ENCODE measurements at regions not wholly inside any gene's neighbourhood (a gene's known extent, or its start where the extent isn't known, plus 50 kb on each side); places are given as distances from the start of the nearest gene placed in this dataset.

- Mint-ChIP-seq H3K9me3 (no peaks in the 10 kb centered on the region), H3K27ac (no peak overlapping the region), H3K36me3 (ENCODE audit: low read depth) (no peaks in the 10 kb centered on the region), H3K4me1 (ENCODE audit: low read depth) (no peaks in the 10 kb centered on the region), H3K4me3 (no peak overlapping the region), H3K27me3 (no peaks in the 10 kb centered on the region)
- ATAC-seq (ENCODE audit: poor library complexity) = no peak
- peaks cover 0 to 3% of the 10 kb centered on the region in 2 experiments for H3K9me3 ChIP-seq (ENCODE audit: control insufficient read depth in 1 of 2, insufficient read depth in 1 of 2, low read length in 2 of 2)
- H3K4me1 ChIP-seq (ENCODE audit: insufficient read depth, low read length) = no peaks in the 10 kb centered on the region
- ChIA-PET CTCF (no interaction called here), POLR2A (no interaction called here)
- no peak for DNase-seq
- no peaks in the 10 kb centered on the region for H3K36me3 ChIP-seq (ENCODE audit: insufficient read depth, low read length)
- no peaks in the 10 kb centered on the region for H3K27me3 ChIP-seq (ENCODE audit: control insufficient read depth in 1 of 2, insufficient read depth in 2 of 2, low read length in 2 of 2)
- no peak overlapping the region for H3K27ac ChIP-seq (ENCODE audit: low read depth in 1 of 2, low read length in 2 of 2)
- H3K4me3 ChIP-seq (ENCODE audit: low read length) = no peak overlapping the region
- TF ChIP-seq CTCF (IDR thresholded peaks at IDR 0.05) = no peak
- intact Hi-C loops (cut with DNase I, micrococcal nuclease) = no loop called here
Observed at GRCh38 chr2:221346411-221346810, 225.7 kb downstream of the EPHA4 start.

- CTCF ChIA-PET = no interaction called here
- no peaks in the 10 kb centered on the region for H3K4me1 Mint-ChIP-seq (ENCODE audit: low read depth)
- no peaks in the 10 kb centered on the region for H3K27me3 ChIP-seq (ENCODE audit: control insufficient read depth in 1 of 2, insufficient read depth in 2 of 2, low read length in 2 of 2)
Observed at GRCh38 chr2:221347471-221347870, 224.6 kb downstream of the EPHA4 start.

GRCh38 chr2:221350616-221351015, 221.5 kb downstream of the EPHA4 start:
- ChIA-PET CTCF (no interaction called here), POLR2A (no interaction called here)
- H3K4me3 ChIP-seq (ENCODE audit: low read length) = no peak overlapping the region
- no peaks in the 10 kb centered on the region for H3K9me3 Mint-ChIP-seq
- no peak overlapping the region for H3K27ac Mint-ChIP-seq
- DNase-seq (no peak), ATAC-seq (ENCODE audit: poor library complexity) (no peak)
- peaks cover 6% of the 10 kb centered on the region for H3K27me3 Mint-ChIP-seq
- no peaks in the 10 kb centered on the region for H3K4me1 ChIP-seq (ENCODE audit: insufficient read depth, low read length)
- H3K27me3 ChIP-seq (ENCODE audit: control insufficient read depth in 1 of 2, insufficient read depth in 2 of 2, low read length in 2 of 2) = no peaks in the 10 kb centered on the region
- intact Hi-C loops (cut with DNase I, micrococcal nuclease) = no loop called here
- no peaks in the 10 kb centered on the region for H3K9me3 ChIP-seq (ENCODE audit: control insufficient read depth in 1 of 2, insufficient read depth in 1 of 2, low read length in 2 of 2)
- no peaks in the 10 kb centered on the region for H3K4me1 Mint-ChIP-seq (ENCODE audit: low read depth)
- H3K36me3 ChIP-seq (ENCODE audit: insufficient read depth, low read length) = no peaks in the 10 kb centered on the region
- no peak for TF ChIP-seq CTCF (IDR thresholded peaks at IDR 0.05)
- H3K27ac ChIP-seq (ENCODE audit: low read depth in 1 of 2, low read length in 2 of 2) = no peak overlapping the region
- H3K36me3 Mint-ChIP-seq (ENCODE audit: low read depth) = no peaks in the 10 kb centered on the region
- no peak overlapping the region for H3K4me3 Mint-ChIP-seq

More at GRCh38 chr2:221347471-221347870, 224.6 kb downstream of the EPHA4 start:
- Histone ChIP-seq H3K36me3 (ENCODE audit: insufficient read depth, low read length) (no peaks in the 10 kb centered on the region), H3K4me1 (ENCODE audit: insufficient read depth, low read length) (no peaks in the 10 kb centered on the region), H3K27ac (ENCODE audit: low read depth in 1 of 2, low read length in 2 of 2) (no peak overlapping the region), H3K4me3 (ENCODE audit: low read length) (no peak overlapping the region), H3K9me3 (ENCODE audit: control insufficient read depth in 1 of 2, insufficient read depth in 1 of 2, low read length in 2 of 2) (peaks cover 0 to 3% of the 10 kb centered on the region in 2 experiments)
- Mint-ChIP-seq H3K9me3 (no peaks in the 10 kb centered on the region), H3K36me3 (ENCODE audit: low read depth) (no peaks in the 10 kb centered on the region), H3K27ac (no peak overlapping the region), H3K27me3 (no peaks in the 10 kb centered on the region), H3K4me3 (no peak overlapping the region)
- ATAC-seq (ENCODE audit: poor library complexity) (no peak), DNase-seq (no peak)
- no peak for TF ChIP-seq CTCF (IDR thresholded peaks at IDR 0.05)
- POLR2A ChIA-PET = no interaction called here
- intact Hi-C loops (cut with DNase I, micrococcal nuclease) = no loop called here
